GM12875 (cell line): ENCODE measurements at regions not wholly inside any gene's neighbourhood (a gene's known extent, or its start where the extent isn't known, plus 50 kb on each side); places are given as distances from the start of the nearest gene placed in this dataset.

Experiments used
- H3K4me3 ChIP-seq: one replicate; pipeline ENCODE4 v1.5.1; 2011; ENCODE audit warnings: low read depth, low read length, control low read depth
- TF ChIP-seq, protein P1 (sequence below): IDR thresholded peaks from 2 replicates; pipeline ENCODE4 v1.5.1; 2011; ENCODE audit warnings: low read depth, mild to moderate bottlenecking, control low read depth, inconsistent platforms, low read length, moderate library complexity, borderline replicate concordance; ENCODE audit not compliant: insufficient read depth

DNA sequence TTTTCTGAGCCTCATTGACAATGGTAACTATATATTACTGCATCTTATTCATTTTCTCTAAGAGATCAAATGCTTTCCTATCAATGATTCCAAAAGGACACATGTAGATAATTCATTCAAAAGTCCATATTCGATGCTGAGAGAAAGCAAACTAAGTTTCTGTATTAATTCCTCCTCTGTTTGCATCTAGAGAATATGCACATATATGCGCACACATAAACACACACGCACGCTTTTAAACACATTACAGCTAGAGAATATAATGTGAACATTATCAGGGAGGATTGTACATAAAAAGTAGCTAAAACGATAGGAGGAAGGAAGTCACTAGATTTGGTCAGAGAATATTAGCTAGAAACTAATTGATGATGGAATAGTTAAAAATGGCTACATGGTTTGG lies 379.0 kb upstream of the NETO1 start:
- TF ChIP-seq, protein P1, sequence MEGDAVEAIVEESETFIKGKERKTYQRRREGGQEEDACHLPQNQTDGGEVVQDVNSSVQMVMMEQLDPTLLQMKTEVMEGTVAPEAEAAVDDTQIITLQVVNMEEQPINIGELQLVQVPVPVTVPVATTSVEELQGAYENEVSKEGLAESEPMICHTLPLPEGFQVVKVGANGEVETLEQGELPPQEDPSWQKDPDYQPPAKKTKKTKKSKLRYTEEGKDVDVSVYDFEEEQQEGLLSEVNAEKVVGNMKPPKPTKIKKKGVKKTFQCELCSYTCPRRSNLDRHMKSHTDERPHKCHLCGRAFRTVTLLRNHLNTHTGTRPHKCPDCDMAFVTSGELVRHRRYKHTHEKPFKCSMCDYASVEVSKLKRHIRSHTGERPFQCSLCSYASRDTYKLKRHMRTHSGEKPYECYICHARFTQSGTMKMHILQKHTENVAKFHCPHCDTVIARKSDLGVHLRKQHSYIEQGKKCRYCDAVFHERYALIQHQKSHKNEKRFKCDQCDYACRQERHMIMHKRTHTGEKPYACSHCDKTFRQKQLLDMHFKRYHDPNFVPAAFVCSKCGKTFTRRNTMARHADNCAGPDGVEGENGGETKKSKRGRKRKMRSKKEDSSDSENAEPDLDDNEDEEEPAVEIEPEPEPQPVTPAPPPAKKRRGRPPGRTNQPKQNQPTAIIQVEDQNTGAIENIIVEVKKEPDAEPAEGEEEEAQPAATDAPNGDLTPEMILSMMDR: no peak
- no peak overlapping the region for H3K4me3 ChIP-seq

DNA sequence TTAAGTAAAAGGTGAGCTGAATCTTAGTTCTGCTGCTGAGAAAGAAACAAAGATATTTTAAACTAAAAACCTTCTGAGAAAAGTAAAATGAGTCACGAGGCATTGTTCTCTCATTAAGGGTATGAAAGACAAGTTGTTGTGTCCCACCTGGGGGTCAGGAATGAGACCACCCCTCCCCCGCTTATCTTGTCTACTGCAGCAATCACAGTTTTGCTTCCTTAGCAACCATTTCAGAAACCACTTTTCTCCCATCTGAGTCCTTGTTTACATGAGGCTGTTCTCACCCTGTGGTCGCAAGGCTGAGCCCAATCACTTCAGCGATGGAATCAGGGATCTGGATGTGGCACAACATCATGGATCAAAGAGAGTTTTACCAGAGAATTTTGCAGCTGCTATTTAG lies 377.6 kb upstream of the NETO1 start:
- H3K4me3 ChIP-seq: no peak overlapping the region
- TF ChIP-seq, protein P1: no peak

DNA sequence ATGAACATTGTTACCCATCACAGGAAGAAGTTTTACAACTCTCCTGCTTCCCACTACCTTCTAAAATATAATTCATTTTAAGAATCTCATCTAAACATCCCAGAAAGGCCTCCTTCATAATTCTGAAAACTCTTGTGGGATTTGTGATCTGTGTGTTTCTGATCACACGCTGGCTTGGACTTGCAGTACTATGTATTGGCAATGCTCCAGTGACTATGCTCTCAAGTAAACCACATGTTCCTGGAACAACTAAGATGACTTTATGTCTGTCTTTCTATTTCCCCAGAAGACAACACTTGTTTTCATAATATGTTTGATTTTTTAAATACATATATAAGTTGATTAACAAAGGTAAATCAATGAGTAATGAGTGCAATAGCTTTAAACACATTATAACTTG lies 376.6 kb upstream of the NETO1 start:
- H3K4me3 ChIP-seq: no peak overlapping the region
- TF ChIP-seq, protein P1: no peak

DNA sequence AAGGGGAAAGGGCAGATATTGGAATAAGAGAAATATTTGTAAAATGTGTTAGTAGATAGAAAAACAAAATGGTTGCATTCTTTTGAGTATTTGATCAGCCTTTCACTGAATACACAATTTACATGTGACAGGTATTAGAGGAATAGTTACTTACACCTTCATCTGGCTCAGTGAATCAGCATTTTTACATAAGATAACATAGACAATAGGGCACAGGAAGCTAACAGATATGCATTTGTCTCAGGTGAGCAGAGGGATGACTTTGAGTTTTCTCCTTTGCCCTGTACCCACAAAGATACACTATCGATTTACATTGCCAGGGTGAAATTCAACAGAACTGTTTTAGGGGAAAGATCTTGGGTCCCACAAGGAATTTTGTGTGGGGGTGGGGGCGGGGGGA lies 373.1 kb upstream of the NETO1 start:
- TF ChIP-seq, protein P1: no peak

DNA sequence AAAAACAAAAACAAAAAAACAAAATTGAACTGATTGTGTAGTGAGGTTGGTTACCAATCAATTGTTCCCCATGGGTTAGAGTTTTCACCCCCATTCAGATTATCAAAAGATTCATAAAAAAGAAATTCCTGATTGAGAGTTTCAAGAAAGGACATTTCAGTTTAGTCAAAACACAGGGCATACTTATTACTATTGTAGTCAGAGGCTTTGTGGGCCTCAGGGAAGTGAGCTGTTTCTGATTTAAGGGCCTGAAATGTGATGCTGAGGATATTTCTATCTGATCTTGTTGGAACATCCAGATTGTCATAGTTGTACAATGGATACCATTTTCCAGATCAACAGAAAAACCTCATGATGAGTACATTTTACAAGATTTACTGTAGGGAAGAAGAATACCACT lies 368.1 kb upstream of the NETO1 start:
- no peak overlapping the region for H3K4me3 ChIP-seq
- TF ChIP-seq, protein P1: no peak

More for the DNA sequence above, 373.1 kb upstream of the NETO1 start:
- H3K4me3 ChIP-seq: no peak overlapping the region

DNA sequence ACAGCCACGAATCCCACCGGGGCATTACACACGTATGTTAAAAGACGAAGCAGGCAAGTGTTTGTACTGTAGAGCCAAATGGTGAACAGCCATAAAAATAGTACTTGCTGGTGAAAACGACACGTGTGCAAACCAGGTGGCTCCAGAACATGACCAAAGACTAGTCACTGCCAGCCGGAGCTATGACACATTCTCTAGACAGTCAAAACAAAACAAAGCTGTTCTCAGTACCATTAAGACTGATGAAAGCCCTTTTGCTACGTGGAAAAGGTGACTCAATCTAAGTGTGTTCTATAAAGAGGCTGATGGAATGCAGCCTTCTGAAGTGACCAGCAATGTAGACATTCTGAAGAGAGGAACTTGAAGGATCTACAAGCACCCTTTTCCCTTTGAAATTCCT lies 367.7 kb upstream of the NETO1 start:
- H3K4me3 ChIP-seq: no peak overlapping the region

DNA sequence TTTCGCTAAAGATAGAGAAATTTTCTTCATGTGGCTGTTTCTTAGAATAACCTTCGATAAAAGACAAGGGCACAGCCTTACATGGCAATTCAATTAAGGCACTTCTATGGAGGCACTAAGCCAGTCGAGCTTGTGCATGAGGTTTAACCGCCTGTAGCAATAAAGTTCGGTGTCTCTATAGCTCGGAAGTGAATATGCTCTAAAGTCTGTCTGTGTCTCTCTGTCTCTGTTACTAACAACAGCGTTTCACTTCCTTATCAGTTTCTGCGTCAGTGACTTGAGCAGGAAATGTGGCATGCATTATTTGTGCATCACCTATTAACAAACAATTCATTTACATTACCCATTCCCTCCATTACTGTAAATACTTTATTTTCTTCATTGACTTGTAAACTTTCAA lies 365.1 kb upstream of the NETO1 start:
- TF ChIP-seq, protein P1: no peak
- H3K4me3 ChIP-seq: no peak overlapping the region

More for the DNA sequence above, 367.7 kb upstream of the NETO1 start:
- TF ChIP-seq, protein P1: no peak
